Smooth muscle cell (in vitro differentiated cells): ENCODE measurements at regions not wholly inside any gene's neighbourhood (a gene's known extent, or its start where the extent isn't known, plus 50 kb on each side); places are given as distances from the start of the nearest gene placed in this dataset.
A peak's percentile ranks its signal among the peaks of the same experiment; 100 is the strongest.

Experiments
- DNase-seq: peaks from one replicate; lab custom pipeline; 2025; ENCODE audit not compliant: unreplicated experiment; lab: John Stamatoyannopoulos, UW
- H2AFZ ChIP-seq: fragments of 200-600 bp; sonication (generic); 2 replicates; pipeline ENCODE4 v1.6.0; 2016; ENCODE audit warnings: antibody characterized with exemption, low read depth, mild to moderate bottlenecking
- H3F3A ChIP-seq: fragments of 200-600 bp; sonication (generic); 2 replicates; pipeline ENCODE4 v1.6.0; 2017; ENCODE audit warnings: antibody characterized with exemption, low read depth
- H3K27ac ChIP-seq: fragments of 200-600 bp; sonication (generic); 2 replicates; pipeline ENCODE4 v1.5.1; 2016; ENCODE audit warnings: low read depth, mild to moderate bottlenecking
- H3K27me3 ChIP-seq: fragments of 200-600 bp; sonication (generic); 2 replicates; pipeline ENCODE4 v1.6.1; 2016; ENCODE audit warnings: low read depth, mild to moderate bottlenecking
- H3K36me3 ChIP-seq: fragments of 200-600 bp; sonication (generic); 2 replicates; pipeline ENCODE4 v1.5.1; 2016; ENCODE audit warnings: low read depth
- H3K4me1 ChIP-seq: fragments of 200-600 bp; sonication (generic); 2 replicates; pipeline ENCODE4 v1.5.1; 2016; ENCODE audit warnings: low read depth
- H3K4me2 ChIP-seq: fragments of 200-600 bp; sonication (generic); 2 replicates; pipeline ENCODE4 v1.6.0; 2016; ENCODE audit warnings: mild to moderate bottlenecking
- H3K4me3 ChIP-seq: fragments of 200-600 bp; sonication (generic); 2 replicates; pipeline ENCODE4 v1.5.1; 2016; ENCODE audit warnings: mild to moderate bottlenecking
- H3K79me2 ChIP-seq: fragments of 200-600 bp; sonication (generic); 2 replicates; pipeline ENCODE4 v1.6.0; 2016; ENCODE audit warnings: low read depth, mild to moderate bottlenecking
- H3K9ac ChIP-seq: fragments of 200-600 bp; sonication (generic); 2 replicates; pipeline ENCODE4 v1.6.0; 2016; ENCODE audit warnings: low read depth
- H3K9me3 ChIP-seq: fragments of 200-600 bp; sonication (generic); replicated peaks from 2 replicates; pipeline ENCODE4 v1.5.1; 2016; ENCODE audit warnings: low read depth
- H4K20me1 ChIP-seq: fragments of 200-600 bp; sonication (generic); 2 replicates; pipeline ENCODE4 v1.6.0; 2016; ENCODE audit warnings: low read depth
- CTCF ChIP-seq: fragments of 200-600 bp; sonication (generic); IDR thresholded peaks from 2 replicates; pipeline ENCODE4 v1.5.1; 2017; ENCODE audit warnings: borderline replicate concordance, mild to moderate bottlenecking, antibody characterized with exemption; ENCODE audit not compliant: insufficient read depth, poor library complexity, severe bottlenecking
- WGBS: methylation state at CpG from one replicate; pipeline ENCODE4 v1.1.7; 2016; ENCODE audit warnings: low lambda C conversion rate; 5-methylcytosine and 5-hydroxymethylcytosine counted together

DNA sequence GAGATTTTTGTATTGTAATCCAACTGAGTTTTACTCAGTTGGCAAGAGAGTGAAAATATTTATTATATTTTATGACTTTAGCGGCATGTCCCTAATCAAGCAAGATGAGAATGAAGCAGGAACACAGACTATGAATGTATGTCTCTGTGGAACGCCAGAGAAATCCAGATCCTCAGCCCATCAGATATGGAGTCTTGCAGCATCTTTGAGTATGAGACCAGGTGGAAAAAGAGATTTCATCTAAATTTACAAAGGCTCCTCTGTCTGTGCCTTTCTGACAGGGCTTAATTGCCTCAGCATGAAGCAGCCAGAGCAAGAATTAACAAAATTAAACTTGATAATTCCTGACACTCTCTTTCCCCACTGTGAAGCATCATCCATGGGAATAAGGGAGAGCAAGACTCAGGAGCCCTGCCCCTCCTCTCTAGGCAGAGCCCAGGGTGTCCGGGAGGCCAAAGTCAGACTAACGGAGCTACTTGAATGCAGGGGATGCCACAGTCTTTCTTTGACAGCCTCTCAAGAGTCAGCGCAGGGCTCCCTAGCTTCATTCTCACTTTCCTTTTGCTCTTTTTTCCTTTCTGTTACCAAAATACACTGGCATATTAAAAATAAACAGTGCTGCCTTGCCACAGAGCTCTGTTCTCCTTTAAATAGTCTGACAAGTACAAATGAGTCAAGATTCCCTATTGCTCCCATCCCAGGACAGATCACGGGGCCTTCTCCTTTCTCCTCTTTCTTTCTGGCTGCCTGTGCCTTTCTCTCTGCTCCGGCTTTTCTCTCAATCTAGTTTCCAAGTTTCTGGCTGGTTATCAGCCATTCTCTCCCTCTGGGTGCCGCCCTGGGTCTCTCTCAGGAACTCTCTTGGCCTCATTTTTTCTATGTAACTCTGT is 132.2 kb upstream of the INHBA start:
- no peaks in the 10 kb centered on the region for H3K79me2 ChIP-seq
- H3K27ac ChIP-seq: peak overlapping the region; percentile 78
- H3K9ac ChIP-seq: no peak overlapping the region
- TF ChIP-seq CTCF: no peak
- no peaks in the 10 kb centered on the region for H3K27me3 ChIP-seq
- no peak overlapping the region for H3K4me3 ChIP-seq
- H3F3A ChIP-seq: peaks cover 15% of the 10 kb centered on the region
- 70% methylated on average over 8 of the region's 8 CpGs for WGBS
- H3K4me1 ChIP-seq: peaks cover 3% of the 10 kb centered on the region
- H2AFZ ChIP-seq: peak overlapping the region; percentile 91
- H3K4me2 ChIP-seq: peak overlapping the region; percentile 56
- no peaks in the 10 kb centered on the region for H3K36me3 ChIP-seq
- no peak for DNase-seq
- no peaks in the 10 kb centered on the region for H3K9me3 ChIP-seq
- H4K20me1 ChIP-seq: no peaks in the 10 kb centered on the region

DNA sequence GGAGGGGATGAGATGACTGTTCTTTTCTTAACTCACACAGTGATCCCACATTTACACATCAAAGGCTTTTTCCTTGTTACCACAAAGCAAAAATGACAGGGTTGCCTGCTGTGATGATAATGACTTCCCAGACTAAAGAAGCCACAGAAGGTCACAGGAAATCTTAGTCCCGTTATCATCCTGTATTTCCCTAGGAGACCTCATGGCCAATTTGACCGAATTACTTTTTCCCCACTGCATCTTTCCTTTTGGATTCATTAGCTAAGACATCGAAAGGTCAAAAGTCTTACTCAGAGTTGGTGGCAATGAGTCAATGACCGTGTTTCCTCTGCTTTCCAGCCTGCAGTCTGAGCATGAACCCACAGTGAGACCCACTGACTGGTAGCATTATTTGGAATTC is 130.1 kb upstream of the INHBA start:
- H3K27me3 ChIP-seq: no peaks in the 10 kb centered on the region
- H3K4me2 ChIP-seq: peak overlapping the region; percentile 31
- H3K79me2 ChIP-seq: no peaks in the 10 kb centered on the region
- peaks cover 15% of the 10 kb centered on the region for H3F3A ChIP-seq
- H3K4me1 ChIP-seq: peaks cover 3% of the 10 kb centered on the region
- H3K27ac ChIP-seq: peak overlapping the region; percentile 66
- no peak for TF ChIP-seq CTCF
- H3K9me3 ChIP-seq: no peaks in the 10 kb centered on the region
- no peak overlapping the region for H3K4me3 ChIP-seq
- no peak overlapping the region for H3K9ac ChIP-seq
- H3K36me3 ChIP-seq: no peaks in the 10 kb centered on the region
- no peaks in the 10 kb centered on the region for H4K20me1 ChIP-seq
- 26% methylated on average over 4 of the region's 4 CpGs for WGBS
- no peak for DNase-seq
- H2AFZ ChIP-seq: no peak overlapping the region

DNA sequence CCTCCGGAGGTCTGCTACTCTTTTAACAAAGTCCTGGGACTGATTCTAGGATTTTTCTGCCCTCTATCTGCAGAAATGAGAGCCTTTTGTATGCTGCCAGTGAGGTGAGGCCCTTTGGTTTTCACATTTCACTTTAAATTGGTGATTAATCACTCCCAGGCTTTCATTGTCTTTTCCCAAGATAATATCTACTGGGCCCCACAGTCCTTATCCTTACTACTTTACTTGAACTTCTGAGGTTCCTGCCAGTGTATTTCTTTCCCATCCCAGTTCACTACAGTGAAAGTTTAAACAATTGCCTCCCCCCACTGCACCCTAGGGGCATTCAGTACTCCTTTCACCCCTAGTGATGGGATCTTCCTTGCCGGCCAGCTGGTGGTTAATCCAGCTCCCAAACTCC is 127.4 kb upstream of the INHBA start:
- Histone ChIP-seq H3K4me1 (peaks cover 3% of the 10 kb centered on the region), H3K4me2 (no peak overlapping the region), H3K27ac (no peak overlapping the region), H3K36me3 (no peaks in the 10 kb centered on the region), H2AFZ (peak overlapping the region; percentile 33), H3K4me3 (no peak overlapping the region), H3K9ac (no peak overlapping the region), H3K9me3 (no peaks in the 10 kb centered on the region), H4K20me1 (no peaks in the 10 kb centered on the region), H3K79me2 (no peaks in the 10 kb centered on the region), H3K27me3 (no peaks in the 10 kb centered on the region), H3F3A (peaks cover 9% of the 10 kb centered on the region)
- DNase-seq: no peak
- WGBS: 57% methylated on average over 2 of the region's 2 CpGs
- TF ChIP-seq CTCF: no peak

DNA sequence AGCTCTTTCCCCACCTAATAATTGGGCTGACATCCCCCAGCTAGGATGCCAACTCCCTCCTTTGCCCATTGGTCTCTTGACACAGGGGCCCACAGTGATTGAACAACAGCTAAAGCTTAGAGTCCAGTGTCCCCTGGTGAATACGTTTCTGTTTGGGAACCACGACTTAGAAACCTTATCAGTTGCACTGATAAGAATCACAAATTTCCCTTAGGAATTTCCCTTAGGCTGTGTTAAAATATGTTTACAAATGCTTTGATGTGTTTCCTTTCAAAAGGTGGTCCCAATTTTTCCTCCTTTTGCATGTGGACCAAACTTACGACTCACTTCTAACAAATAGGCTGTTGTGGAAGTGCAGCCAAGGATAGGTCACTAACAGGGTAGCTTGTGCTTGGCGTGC is 126.0 kb upstream of the INHBA start:
- TF ChIP-seq CTCF: no peak
- Histone ChIP-seq H4K20me1 (no peaks in the 10 kb centered on the region), H3K79me2 (no peaks in the 10 kb centered on the region), H3K4me1 (peaks cover 3% of the 10 kb centered on the region), H3F3A (peaks cover 7% of the 10 kb centered on the region), H3K27ac (no peak overlapping the region), H2AFZ (no peak overlapping the region), H3K36me3 (no peaks in the 10 kb centered on the region), H3K4me2 (no peak overlapping the region), H3K27me3 (no peaks in the 10 kb centered on the region), H3K9me3 (no peaks in the 10 kb centered on the region), H3K4me3 (no peak overlapping the region), H3K9ac (no peak overlapping the region)
- no peak for DNase-seq
- 58% methylated on average over 4 of the region's 4 CpGs for WGBS
